H9 (cell line): ENCODE measurements at regions not wholly inside any gene's neighbourhood (a gene's known extent, or its start where the extent isn't known, plus 50 kb on each side); places are given as distances from the start of the nearest gene placed in this dataset.

Experiments used
- DNase-seq: peaks from one replicate; pipeline ENCODE4 v3.0.0-alpha.2; 2017
- H2AFZ ChIP-seq: one replicate; pipeline ENCODE4 v1.6.1; 2013; ENCODE audit warnings: mild to moderate bottlenecking, low read length, control low read depth, moderate library complexity
- H2AK5ac ChIP-seq: 2 replicates; pipeline ENCODE4 v1.6.1; 2013; ENCODE audit warnings: low read length, control low read depth, mixed read lengths; ENCODE audit not compliant: insufficient read length
- H2BK120ac ChIP-seq: one replicate; pipeline ENCODE4 v1.6.1; 2013; ENCODE audit warnings: low read depth, mild to moderate bottlenecking, low read length, control low read depth, inconsistent platforms; ENCODE audit not compliant: poor library complexity, severe bottlenecking
- H2BK12ac ChIP-seq: 2 replicates; pipeline ENCODE4 v1.6.1; 2013; ENCODE audit warnings: low read length, control low read depth, mixed read lengths, low read depth; ENCODE audit not compliant: insufficient read length
- H2BK15ac ChIP-seq: 2 replicates; pipeline ENCODE4 v1.6.1; 2013; ENCODE audit warnings: low read depth, low read length, control low read depth
- H2BK20ac ChIP-seq: one replicate; pipeline ENCODE4 v1.6.1; 2013; ENCODE audit warnings: low read depth, mild to moderate bottlenecking, low read length, control low read depth, inconsistent platforms; ENCODE audit not compliant: poor library complexity, severe bottlenecking
- H2BK5ac ChIP-seq: 2 replicates; pipeline ENCODE4 v1.6.1; 2013; ENCODE audit warnings: low read length, control low read depth, mixed read lengths; ENCODE audit not compliant: insufficient read length
- H3K14ac ChIP-seq: 2 replicates; pipeline ENCODE4 v1.6.1; 2013; ENCODE audit warnings: low read length, control low read depth; ENCODE audit not compliant: insufficient read depth
- H3K18ac ChIP-seq: 2 replicates; pipeline ENCODE4 v1.6.1; 2013; ENCODE audit warnings: low read depth, mild to moderate bottlenecking, mixed read lengths, low read length, control low read depth; ENCODE audit not compliant: insufficient read length
- H3K23ac ChIP-seq: 2 replicates; pipeline ENCODE4 v1.6.1; 2013; ENCODE audit warnings: low read length, control low read depth, mixed read lengths, low read depth; ENCODE audit not compliant: insufficient read length
- H3K23me2 ChIP-seq: 2 replicates; pipeline ENCODE4 v1.6.1; 2013; ENCODE audit warnings: low read depth, mild to moderate bottlenecking, mixed read lengths, low read length, control low read depth; ENCODE audit not compliant: insufficient read length, poor library complexity, severe bottlenecking
- H3K27ac ChIP-seq: 2 replicates; pipeline ENCODE4 v1.5.1; 2013; ENCODE audit warnings: low read length, control low read depth, mixed read lengths, low read depth; ENCODE audit not compliant: insufficient read length
- H3K27me3 ChIP-seq: 2 replicates; pipeline ENCODE4 v1.6.1; 2013; ENCODE audit warnings: low read length, control low read depth, inconsistent platforms; ENCODE audit not compliant: insufficient read depth
- H3K4ac ChIP-seq: 2 replicates; pipeline ENCODE4 v1.6.1; 2013; ENCODE audit warnings: low read depth, mild to moderate bottlenecking, control low read depth, inconsistent platforms, low read length, moderate library complexity
- H3K4me1 ChIP-seq: 2 replicates; pipeline ENCODE4 v1.6.1; 2013; ENCODE audit warnings: low read length, control low read depth, inconsistent platforms; ENCODE audit not compliant: insufficient read depth
- H3K4me2 ChIP-seq: 2 replicates; pipeline ENCODE4 v1.6.1; 2013; ENCODE audit warnings: low read length, control low read depth, mixed read lengths; ENCODE audit not compliant: insufficient read length, insufficient read depth
- H3K56ac ChIP-seq: 2 replicates; pipeline ENCODE4 v1.6.1; 2013; ENCODE audit warnings: low read depth, mild to moderate bottlenecking, mixed read lengths, low read length, control low read depth; ENCODE audit not compliant: insufficient read length
- H3K79me1 ChIP-seq: 2 replicates; pipeline ENCODE4 v1.6.1; 2013; ENCODE audit warnings: low read depth, mild to moderate bottlenecking, moderate library complexity, low read length, control low read depth, inconsistent platforms; ENCODE audit not compliant: insufficient read depth, poor library complexity, severe bottlenecking
- H3K79me2 ChIP-seq: 2 replicates; pipeline ENCODE4 v1.6.1; 2013; ENCODE audit warnings: low read length, control low read depth, inconsistent platforms; ENCODE audit not compliant: insufficient read depth
- H3K9ac ChIP-seq: 2 replicates; pipeline ENCODE4 v1.6.1; 2013; ENCODE audit warnings: low read length, control low read depth, mixed read lengths; ENCODE audit not compliant: insufficient read length; ENCODE audit errors: extremely low read depth
- H3K9me3 ChIP-seq: one replicate; pipeline ENCODE4 v1.6.1; 2013; ENCODE audit warnings: low read depth, low read length, inconsistent platforms; ENCODE audit not compliant: control insufficient read depth
- H3T11ph ChIP-seq: one replicate; pipeline ENCODE4 v1.6.1; 2013; ENCODE audit warnings: mild to moderate bottlenecking, low read length, control low read depth, inconsistent platforms
- H4K20me1 ChIP-seq: one replicate; pipeline ENCODE4 v1.6.1; 2013; ENCODE audit not compliant: control insufficient read depth, insufficient read length, insufficient read depth
- H4K5ac ChIP-seq: 2 replicates; pipeline ENCODE4 v1.6.1; 2013; ENCODE audit warnings: low read depth, mild to moderate bottlenecking, mixed read lengths, low read length, control low read depth; ENCODE audit not compliant: insufficient read length
- H4K8ac ChIP-seq: replicated peaks from 2 replicates; pipeline ENCODE4 v1.6.1; 2013; ENCODE audit warnings: low read length, control low read depth, mixed read lengths, low read depth; ENCODE audit not compliant: insufficient read length
- H4K91ac ChIP-seq: 2 replicates; pipeline ENCODE4 v1.6.1; 2013; ENCODE audit warnings: low read depth, mild to moderate bottlenecking, moderate library complexity, mixed read lengths, low read length, control low read depth; ENCODE audit not compliant: insufficient read length
- H3K27ac Mint-ChIP-seq, 3 experiments: 2 replicates in 2 of 3; 3 replicates in 1 of 3; pipeline ENCODE4 v1.8.0; 2020 to 2021; ENCODE audit warnings: mixed read lengths in 3 of 3, mild to moderate bottlenecking in 1 of 3, moderate library complexity in 1 of 3
- H3K27me3 Mint-ChIP-seq: 2 replicates; pipeline ENCODE4 v1.8.0; 2021; ENCODE audit warnings: low read depth, mild to moderate bottlenecking, moderate library complexity, mixed read lengths
- H3K36me3 Mint-ChIP-seq, 3 experiments: 2 replicates in 2 of 3; 3 replicates in 1 of 3; pipeline ENCODE4 v1.8.0; 2020 to 2021; ENCODE audit warnings: low read depth in 3 of 3, mixed read lengths in 3 of 3; ENCODE audit not compliant: insufficient read depth in 1 of 3
- H3K4me1 Mint-ChIP-seq, 2 experiments: 2 replicates each; pipeline ENCODE4 v1.8.0; 2020; ENCODE audit warnings: mixed read lengths in 2 of 2
- H3K4me3 Mint-ChIP-seq, 2 experiments: 2 replicates in 1 of 2; 3 replicates in 1 of 2; pipeline ENCODE4 v1.8.0; 2020 to 2021; ENCODE audit warnings: mild to moderate bottlenecking in 2 of 2, mixed read lengths in 2 of 2, moderate library complexity in 1 of 2
- H3K9me3 Mint-ChIP-seq, 2 experiments: 2 replicates in 1 of 2; 3 replicates in 1 of 2; pipeline ENCODE4 v1.8.0; 2020; ENCODE audit warnings: mild to moderate bottlenecking in 2 of 2, mixed read lengths in 2 of 2, moderate library complexity in 1 of 2
- CTCF ChIP-seq: fragments of 200-600 bp; sonication (generic); conservative IDR thresholded peaks from 3 replicates; pipeline ENCODE4 v1.8.0; 2021; ENCODE audit warnings: antibody characterized with exemption, mild to moderate bottlenecking
- WGBS: extraction: QIAGEN DNeasy Blood & Tissue Kit; methylation state at CpG from one replicate; pipeline ENCODE4 v1.1.7; 2013; ENCODE audit warnings: missing lambda C conversion rate, low lambda C conversion rate, mixed read lengths; ENCODE audit not compliant: insufficient read length; ENCODE audit errors: extremely low coverage; 5-methylcytosine and 5-hydroxymethylcytosine counted together

GRCh38 chr4:126431049-126431448 is 1116.3 kb downstream of the FAT4 start:
- Histone ChIP-seq H2BK5ac (no peak overlapping the region), H4K8ac (no peak overlapping the region), H2BK120ac (no peak overlapping the region), H3K9me3 (no peaks in the 10 kb centered on the region), H4K91ac (no peak overlapping the region), H4K5ac (no peak overlapping the region), H3K23me2 (no peaks in the 10 kb centered on the region), H3K18ac (no peak overlapping the region), H2BK12ac (no peak overlapping the region), H3K23ac (no peak overlapping the region), H2BK20ac (no peak overlapping the region), H3K4me1 (no peaks in the 10 kb centered on the region), H3K27me3 (no peaks in the 10 kb centered on the region), H3K79me2 (no peaks in the 10 kb centered on the region), H3K27ac (no peak overlapping the region), H3K14ac (no peak overlapping the region), H3K4me2 (no peak overlapping the region), H4K20me1 (no peaks in the 10 kb centered on the region), H3K4ac (no peak overlapping the region), H2AK5ac (no peak overlapping the region), H3K56ac (no peak overlapping the region), H2BK15ac (no peak overlapping the region), H3K79me1 (no peaks in the 10 kb centered on the region), H3T11ph (no peak overlapping the region), H3K9ac (no peak overlapping the region), H2AFZ (no peak overlapping the region)
- no CpG with 5 or more reads among the region's 6 CpGs for WGBS
- H3K27me3 Mint-ChIP-seq: no peaks in the 10 kb centered on the region
- H3K27ac Mint-ChIP-seq: peak overlapping the region in 2 of 3 experiments; percentile 20 to 26; a peak in 1 of 7 replicates
- no peak for DNase-seq
- TF ChIP-seq CTCF: no peak
- H3K4me1 Mint-ChIP-seq: peaks cover 8 to 9% of the 10 kb centered on the region in 2 experiments
- no peaks in the 10 kb centered on the region; a peak in 1 of 5 replicates for H3K9me3 Mint-ChIP-seq
- H3K36me3 Mint-ChIP-seq: no peaks in the 10 kb centered on the region
- no peak overlapping the region for H3K4me3 Mint-ChIP-seq
